DND-41 (cell line): ENCODE measurements at regions not wholly inside any gene's neighbourhood (a gene's known extent, or its start where the extent isn't known, plus 50 kb on each side); places are given as distances from the start of the nearest gene placed in this dataset.

Source experiments
- CTCF ChIP-seq: IDR thresholded peaks from 2 replicates; pipeline ENCODE4 v1.5.1; 2012; ENCODE audit warnings: borderline replicate concordance, low read length, moderate library complexity, mild to moderate bottlenecking; ENCODE audit not compliant: poor library complexity, severe bottlenecking; ENCODE audit errors: extremely low read depth
- EZH2 ChIP-seq: IDR thresholded peaks from 3 replicates; pipeline ENCODE4 v1.6.1; 2012; ENCODE audit warnings: borderline replicate concordance, low read depth, mild to moderate bottlenecking, moderate library complexity, low read length, inconsistent platforms; ENCODE audit not compliant: severe bottlenecking

GRCh38 chr20:54707801-54708200, 232.4 kb downstream of the DOK5 start:
- TF ChIP-seq CTCF: no peak
- no peak for TF ChIP-seq EZH2
